Karpas-422 (cell line): ENCODE measurements at regions not wholly inside any gene's neighbourhood (a gene's known extent, or its start where the extent isn't known, plus 50 kb on each side); places are given as distances from the start of the nearest gene placed in this dataset.
"Not testable (repeated sequence)": the region's sequence is repeated elsewhere in the genome, so short reads cannot be mapped to it uniquely, and the experiment has no call there.

Experiments used
- DNase-seq: peaks from one replicate; pipeline ENCODE4 v3.0.0-alpha.2; 2015
- H2AFZ ChIP-seq: fragments of 200-600 bp; sonication (generic); 2 replicates; pipeline ENCODE4 v1.6.1; 2014; ENCODE audit warnings: antibody characterized with exemption, low read length, mixed read lengths
- H3K27ac ChIP-seq: fragments of 200-600 bp; sonication (generic); 2 replicates; pipeline ENCODE4 v1.5.1; 2014; ENCODE audit warnings: mild to moderate bottlenecking, low read length, moderate library complexity
- H3K27me3 ChIP-seq: fragments of 200-600 bp; sonication (generic); 2 replicates; pipeline ENCODE4 v1.6.1; 2014; ENCODE audit warnings: low read length, mixed read lengths
- H3K36me3 ChIP-seq: fragments of 200-600 bp; sonication (generic); 2 replicates; pipeline ENCODE4 v1.6.1; 2014; ENCODE audit warnings: low read length, mixed read lengths; ENCODE audit not compliant: insufficient read depth
- H3K4me1 ChIP-seq: fragments of 200-600 bp; sonication (generic); 2 replicates; pipeline ENCODE4 v1.6.1; 2014; ENCODE audit warnings: mild to moderate bottlenecking, low read length, mixed read lengths
- H3K4me2 ChIP-seq: fragments of 200-600 bp; sonication (generic); 2 replicates; pipeline ENCODE4 v1.6.1; 2014; ENCODE audit warnings: low read length, low read depth, mild to moderate bottlenecking; ENCODE audit not compliant: poor library complexity, severe bottlenecking
- H3K4me3 ChIP-seq: fragments of 200-600 bp; sonication (generic); 2 replicates; pipeline ENCODE4 v1.5.1; 2014; ENCODE audit warnings: mild to moderate bottlenecking, antibody characterized with exemption, low read length, mixed read lengths
- H3K79me2 ChIP-seq: fragments of 200-600 bp; sonication (generic); 2 replicates; pipeline ENCODE4 v1.6.1; 2014; ENCODE audit warnings: mild to moderate bottlenecking, low read length, mixed read lengths
- H3K9ac ChIP-seq: fragments of 200-600 bp; sonication (generic); 2 replicates; pipeline ENCODE4 v1.6.0; 2014; ENCODE audit warnings: low read length
- H3K9me2 ChIP-seq: fragments of 200-600 bp; sonication (generic), shearing (Covaris generic); replicated peaks from 2 replicates; pipeline ENCODE4 v1.6.0; 2014; ENCODE audit warnings: mild to moderate bottlenecking, low read length, moderate library complexity; ENCODE audit not compliant: insufficient read depth
- H3K9me3 ChIP-seq: fragments of 300-700, 200-600 bp; sonication (generic); 2 replicates; pipeline ENCODE4 v1.6.1; 2014; ENCODE audit warnings: low read length, mixed read lengths
- H4K20me1 ChIP-seq: fragments of 200-600 bp; sonication (generic); 2 replicates; pipeline ENCODE4 v1.6.1; 2014; ENCODE audit warnings: mild to moderate bottlenecking, antibody characterized with exemption, low read length, low read depth; ENCODE audit not compliant: insufficient read depth

GRCh38 chr4:53840643-53841042 lies 223.8 kb downstream of the CHIC2 start:
- no peaks in the 10 kb centered on the region for H3K4me1 ChIP-seq
- H3K9me3 ChIP-seq, result no peaks in the 10 kb centered on the region
- no peaks in the 10 kb centered on the region for H3K27me3 ChIP-seq
- no peak overlapping the region for H3K4me3 ChIP-seq
- H3K4me2 ChIP-seq, result no peak overlapping the region
- no peaks in the 10 kb centered on the region for H3K9me2 ChIP-seq
- DNase-seq, result peak; percentile 26
- no peak overlapping the region for H3K27ac ChIP-seq
- no peaks in the 10 kb centered on the region for H3K36me3 ChIP-seq
- H2AFZ ChIP-seq, result no peak overlapping the region
- H4K20me1 ChIP-seq, result no peaks in the 10 kb centered on the region
- no peak overlapping the region for H3K9ac ChIP-seq
- no peaks in the 10 kb centered on the region for H3K79me2 ChIP-seq

- H3K27ac ChIP-seq, H3K36me3 ChIP-seq, H3K4me2 ChIP-seq, H4K20me1 ChIP-seq, H3K4me1 ChIP-seq, H2AFZ ChIP-seq, H3K79me2 ChIP-seq, H3K27me3 ChIP-seq, H3K4me3 ChIP-seq, H3K9ac ChIP-seq, H3K9me2 ChIP-seq: not testable (repeated sequence)
- DNase-seq, result peak; percentile 24
- H3K9me3 ChIP-seq, result peaks cover 20% of the 10 kb centered on the region
These were observed 231.0 kb downstream of the CHIC2 start for GRCh38 chr4:53833302-53834003.

GRCh38 chr4:53832549-53832948 lies 231.9 kb downstream of the CHIC2 start:
- H3K27me3 ChIP-seq, result no peaks in the 10 kb centered on the region
- H3K79me2 ChIP-seq, result no peaks in the 10 kb centered on the region
- H3K9ac ChIP-seq, result no peak overlapping the region
- no peak overlapping the region for H3K4me2 ChIP-seq
- H4K20me1 ChIP-seq, result no peaks in the 10 kb centered on the region
- H3K27ac ChIP-seq, result no peak overlapping the region
- no peak overlapping the region for H3K4me3 ChIP-seq
- H2AFZ ChIP-seq, result no peak overlapping the region
- H3K36me3 ChIP-seq, result no peaks in the 10 kb centered on the region; the same call in 1 of the 2 replicates
- no peaks in the 10 kb centered on the region for H3K9me2 ChIP-seq
- DNase-seq, result peak; percentile 37
- peaks cover 20% of the 10 kb centered on the region for H3K9me3 ChIP-seq
- H3K4me1 ChIP-seq, result no peaks in the 10 kb centered on the region

GRCh38 chr4:53830511-53830910 lies 233.9 kb downstream of the CHIC2 start:
- H3K9me3 ChIP-seq, result peaks cover 20% of the 10 kb centered on the region
- H3K4me3 ChIP-seq, result no peak overlapping the region
- DNase-seq, result peak; percentile 6
- no peaks in the 10 kb centered on the region for H3K79me2 ChIP-seq
- no peak overlapping the region for H2AFZ ChIP-seq
- no peaks in the 10 kb centered on the region; the same call in 1 of the 2 replicates for H3K36me3 ChIP-seq
- no peak overlapping the region for H3K9ac ChIP-seq
- no peak overlapping the region for H3K4me2 ChIP-seq
- H4K20me1 ChIP-seq, result no peaks in the 10 kb centered on the region
- no peaks in the 10 kb centered on the region for H3K9me2 ChIP-seq
- no peak overlapping the region for H3K27ac ChIP-seq
- no peaks in the 10 kb centered on the region for H3K27me3 ChIP-seq
- H3K4me1 ChIP-seq, result no peaks in the 10 kb centered on the region

GRCh38 chr4:53821179-53821851 lies 230.0 kb upstream of the LNX1 start:
- no peak overlapping the region for H3K9ac ChIP-seq
- no peak overlapping the region for H3K27ac ChIP-seq
- DNase-seq, result no peak
- H3K9me3 ChIP-seq, result no peaks in the 10 kb centered on the region
- no peaks in the 10 kb centered on the region for H3K79me2 ChIP-seq
- no peak overlapping the region for H2AFZ ChIP-seq
- no peak overlapping the region for H3K4me3 ChIP-seq
- H3K4me2 ChIP-seq, result no peak overlapping the region
- no peaks in the 10 kb centered on the region for H3K36me3 ChIP-seq
- H3K27me3 ChIP-seq, result no peaks in the 10 kb centered on the region
- H3K4me1 ChIP-seq, result no peaks in the 10 kb centered on the region
- no peaks in the 10 kb centered on the region for H3K9me2 ChIP-seq
- H4K20me1 ChIP-seq, result no peaks in the 10 kb centered on the region

GRCh38 chr4:53818104-53818503 lies 226.8 kb upstream of the LNX1 start:
- no peak overlapping the region for H2AFZ ChIP-seq
- H3K9me2 ChIP-seq, result no peaks in the 10 kb centered on the region
- no peak overlapping the region for H3K27ac ChIP-seq
- no peak overlapping the region for H3K9ac ChIP-seq
- no peak for DNase-seq
- no peak overlapping the region for H3K4me3 ChIP-seq
- H3K9me3 ChIP-seq, result no peaks in the 10 kb centered on the region
- H3K36me3 ChIP-seq, result no peaks in the 10 kb centered on the region
- no peak overlapping the region for H3K4me2 ChIP-seq
- no peaks in the 10 kb centered on the region for H3K79me2 ChIP-seq
- no peaks in the 10 kb centered on the region for H3K4me1 ChIP-seq
- no peaks in the 10 kb centered on the region for H3K27me3 ChIP-seq
- H4K20me1 ChIP-seq, result no peaks in the 10 kb centered on the region

- H3K79me2 ChIP-seq, result no peaks in the 10 kb centered on the region
- no peak overlapping the region for H2AFZ ChIP-seq
- no peaks in the 10 kb centered on the region for H3K36me3 ChIP-seq
- H4K20me1 ChIP-seq, result no peaks in the 10 kb centered on the region
- peak; percentile 15 for DNase-seq
- H3K27ac ChIP-seq, result no peak overlapping the region
- H3K4me3 ChIP-seq, result no peak overlapping the region
- H3K9me2 ChIP-seq, result no peaks in the 10 kb centered on the region
- H3K27me3 ChIP-seq, result no peaks in the 10 kb centered on the region
- no peak overlapping the region for H3K4me2 ChIP-seq
- no peaks in the 10 kb centered on the region for H3K9me3 ChIP-seq
- no peak overlapping the region for H3K9ac ChIP-seq
- no peaks in the 10 kb centered on the region for H3K4me1 ChIP-seq
These were observed 225.3 kb upstream of the LNX1 start for GRCh38 chr4:53816561-53816960.

GRCh38 chr4:53815281-53815680 lies 224.0 kb upstream of the LNX1 start:
- Histone ChIP-seq H3K9me3 (no peaks in the 10 kb centered on the region), H3K79me2 (no peaks in the 10 kb centered on the region), H4K20me1 (no peaks in the 10 kb centered on the region), H3K27ac (no peak overlapping the region), H3K4me1 (no peaks in the 10 kb centered on the region), H3K27me3 (no peaks in the 10 kb centered on the region), H3K4me3 (no peak overlapping the region), H3K36me3 (no peaks in the 10 kb centered on the region), H3K9ac (no peak overlapping the region), H3K4me2 (no peak overlapping the region), H2AFZ (no peak overlapping the region), H3K9me2 (no peaks in the 10 kb centered on the region)
- no peak for DNase-seq
